ENCODE measurements at regions not wholly inside any gene's neighbourhood (a gene's known extent, or its start where the extent isn't known, plus 50 kb on each side); places are given as distances from the start of the nearest gene placed in this dataset.

GRCh38 chr7:115359119-115359518 is 437.2 kb downstream of the MDFIC start:
- TF ChIP-seq CTCF (IDR thresholded peaks at IDR 0.05; ENCODE audit: low read length) (no peak), EZH2 (optimal IDR thresholded peaks at IDR 0.05; ENCODE audit: low read depth, low read length) (no peak)
